Fibroblast of skin of left quadriceps (primary cell): ENCODE measurements at regions not wholly inside any gene's neighbourhood (a gene's known extent, or its start where the extent isn't known, plus 50 kb on each side); places are given as distances from the start of the nearest gene placed in this dataset.

ENCODE experiments used
- DNase-seq, 2 experiments: peaks; one replicate each; pipeline ENCODE4 v3.0.0-alpha.2; 2013; ENCODE audit warnings: low read depth in 2 of 2

DNA sequence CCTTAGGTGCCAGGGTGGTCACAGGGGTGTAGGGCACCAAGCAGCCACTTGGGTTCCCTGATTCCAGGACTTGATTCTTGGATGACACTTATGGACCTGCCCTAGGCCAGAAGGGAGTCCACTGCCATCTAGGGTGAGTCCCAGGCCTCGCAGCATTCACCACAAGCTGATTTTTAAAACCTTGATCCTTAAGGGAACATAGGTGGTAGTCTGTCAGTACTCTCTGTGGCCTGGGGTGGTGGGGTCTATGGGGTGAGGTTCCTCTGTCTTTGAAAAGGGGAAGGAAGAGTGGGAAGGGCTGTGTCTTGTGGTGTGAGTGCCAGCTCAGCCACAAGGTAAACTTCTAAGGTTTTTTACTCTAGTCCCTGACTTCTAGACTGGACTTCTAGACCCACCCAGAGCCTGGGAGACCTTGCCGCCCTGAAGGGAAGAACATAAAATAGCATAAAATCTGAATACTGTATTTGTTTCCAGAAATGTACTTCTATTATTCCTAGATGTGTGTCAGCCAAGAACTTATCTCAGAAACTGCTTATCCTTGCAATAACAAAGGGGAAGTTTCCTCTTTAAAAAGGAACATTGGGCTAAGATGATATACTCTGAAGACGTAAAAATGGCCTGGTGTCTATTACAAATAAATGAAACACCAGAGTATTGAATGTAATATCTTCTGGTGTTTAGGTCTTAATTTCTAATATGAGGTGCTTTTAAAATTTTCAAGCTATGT lies 757.3 kb downstream of the LTN1 start:
- no peak for DNase-seq

DNA sequence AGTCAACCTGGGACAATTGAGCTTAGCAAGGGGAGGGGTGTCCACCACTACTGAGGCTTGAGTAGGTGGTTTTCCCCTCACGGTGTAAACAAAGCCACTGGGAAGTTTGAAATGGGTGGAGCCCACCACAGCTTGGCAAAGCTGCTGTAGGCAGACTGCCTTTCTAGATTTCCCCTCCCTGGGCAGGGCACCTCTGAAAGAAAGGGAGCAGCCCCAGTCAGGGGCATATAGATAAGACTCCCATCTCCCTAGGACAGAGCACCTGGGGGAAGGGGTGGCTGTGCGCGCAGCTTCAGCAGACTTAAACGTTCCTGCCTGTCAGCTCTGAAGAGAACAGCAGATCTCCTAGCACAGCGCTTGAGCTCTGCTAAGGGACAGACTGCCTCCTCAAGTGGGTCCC lies 758.4 kb downstream of the LTN1 start:
- no peak for DNase-seq

DNA sequence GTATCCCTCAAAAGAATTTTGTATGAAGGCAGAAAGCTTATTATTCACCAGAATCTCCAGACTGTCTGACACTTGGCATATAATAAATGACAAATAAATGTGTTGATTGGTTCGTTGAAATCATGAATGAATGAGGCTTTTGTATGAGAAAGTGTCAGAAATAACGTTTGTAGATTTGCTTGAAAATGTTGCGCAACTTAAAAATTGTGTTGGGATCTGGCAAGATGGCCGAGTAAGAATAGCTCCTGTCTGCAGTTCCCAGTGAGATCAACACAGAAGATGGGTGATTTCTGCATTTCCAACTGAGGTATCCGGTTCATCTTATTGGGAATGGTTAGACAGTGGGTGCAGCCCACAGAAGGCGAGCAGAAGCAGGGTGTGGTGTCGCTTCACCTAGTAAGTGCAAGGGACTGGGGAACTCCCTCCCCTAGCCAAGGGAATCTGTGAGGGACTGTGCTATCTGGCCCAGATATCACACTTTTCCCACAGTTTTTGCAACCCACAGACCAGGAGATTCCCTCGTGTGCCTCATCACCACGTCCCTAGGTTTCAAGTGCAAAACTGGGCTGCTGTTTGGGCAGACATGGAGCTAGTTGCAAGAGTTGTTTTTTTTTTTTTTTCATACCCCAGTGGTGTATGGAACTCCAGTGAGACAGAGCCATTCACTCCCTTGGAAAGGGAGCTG lies 759.0 kb downstream of the LTN1 start:
- DNase-seq, result no peak

DNA sequence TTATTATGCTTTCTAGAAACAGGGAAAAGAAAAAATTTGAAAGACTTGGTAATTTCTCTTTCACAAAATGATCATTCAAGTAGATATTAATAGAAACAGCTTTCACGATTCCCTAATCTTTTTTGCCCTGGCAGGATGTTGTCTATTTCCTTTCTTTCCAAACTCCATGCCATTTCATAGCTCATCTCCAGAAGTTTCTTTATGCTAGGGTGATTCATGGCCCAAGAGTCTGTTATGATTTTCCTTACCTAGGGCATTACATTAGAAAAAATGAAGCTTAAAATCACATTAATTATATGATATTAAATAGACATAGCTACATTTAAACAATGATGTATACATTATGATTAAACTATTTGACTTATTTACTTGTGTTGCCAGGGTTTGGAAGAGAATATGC lies 762.1 kb downstream of the LTN1 start:
- no peak for DNase-seq

DNA sequence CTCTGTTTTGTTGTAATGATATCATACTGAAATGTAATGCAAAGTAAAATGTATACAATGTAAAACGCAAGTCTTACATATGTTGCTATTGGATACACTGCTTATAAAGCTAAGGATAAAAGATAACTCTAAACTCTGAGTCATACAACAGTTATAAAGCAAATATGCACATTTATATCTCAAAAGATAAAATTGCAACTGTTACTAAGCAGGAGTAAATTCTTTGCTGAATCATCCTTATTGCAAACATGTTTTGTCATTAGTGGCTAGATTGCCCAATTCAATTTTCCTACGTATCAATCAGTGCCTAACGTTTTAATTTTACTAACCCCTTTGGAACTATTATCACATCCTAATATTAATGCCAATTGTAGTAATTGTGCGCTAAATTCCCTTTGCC lies 762.9 kb downstream of the LTN1 start:
- DNase-seq, result peak; percentile 69 to 78

DNA sequence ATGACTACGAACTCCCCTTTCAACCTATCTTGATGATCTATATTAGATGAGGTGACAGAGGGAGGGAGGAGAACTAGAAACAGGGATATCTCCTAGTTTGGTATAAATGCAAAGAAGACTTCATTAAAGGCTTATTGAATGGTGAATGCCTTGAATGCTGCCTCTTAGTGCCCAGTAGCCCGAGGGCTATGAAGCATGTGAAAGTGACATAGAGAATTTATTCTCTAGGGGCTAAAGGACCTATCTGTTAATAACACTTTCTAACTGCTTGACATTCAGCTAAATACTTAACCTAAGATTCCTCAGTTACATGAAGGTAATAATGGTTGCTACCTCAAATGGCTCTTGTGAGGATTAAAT lies 764.1 kb downstream of the LTN1 start:
- DNase-seq, result no peak

DNA sequence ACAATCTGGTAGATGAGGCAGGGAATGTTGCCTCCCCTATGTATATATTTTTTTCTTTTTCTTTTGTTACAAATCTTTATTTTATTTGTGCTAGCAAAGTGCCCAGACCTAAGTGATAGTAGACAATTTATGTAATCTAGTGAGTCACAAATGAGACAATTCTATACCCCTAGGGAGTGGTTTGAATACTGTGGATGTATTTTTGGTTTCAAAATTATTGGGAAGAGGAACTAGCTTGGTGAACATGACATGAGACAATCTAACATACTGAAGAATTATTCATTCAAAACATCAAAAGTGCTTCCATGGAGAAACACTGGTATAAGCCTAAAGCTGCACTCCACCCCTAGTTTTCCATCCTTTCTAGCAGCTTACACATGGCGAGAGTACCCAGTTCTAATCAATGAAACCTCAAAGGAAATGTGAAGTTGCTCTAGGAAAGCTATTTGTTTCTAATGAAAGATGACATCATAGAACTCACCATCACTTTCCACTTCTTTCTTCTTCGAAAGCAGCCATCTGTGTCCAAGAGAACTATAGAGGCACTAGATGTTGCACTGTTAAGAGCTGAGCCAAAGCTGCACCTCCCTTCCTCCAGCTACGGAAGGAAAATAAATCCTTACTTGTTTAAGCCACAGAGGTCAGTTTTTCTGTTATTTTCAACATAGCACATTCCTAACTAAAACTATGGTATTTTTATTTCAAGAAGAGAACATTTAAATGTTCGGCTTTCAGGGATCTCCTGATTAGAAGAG lies 764.6 kb downstream of the LTN1 start:
- DNase-seq, result no peak

DNA sequence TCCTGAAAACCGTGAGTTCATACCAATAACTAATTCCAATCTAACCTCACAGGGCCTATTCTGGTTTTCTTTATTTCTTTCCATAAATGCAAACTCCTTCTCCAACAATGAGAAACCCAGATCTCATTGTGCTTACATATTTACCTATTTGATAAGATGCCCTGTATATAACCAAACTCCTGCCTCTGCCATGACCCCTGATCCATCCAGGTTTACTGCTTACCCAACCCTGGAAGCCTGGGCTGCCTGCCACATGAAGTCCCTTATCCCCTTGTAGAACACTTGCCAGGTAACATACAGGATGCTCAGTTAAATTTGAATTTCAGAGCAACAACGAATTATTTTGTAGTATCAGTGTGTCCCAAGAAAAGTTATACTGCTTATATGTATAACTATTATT lies 766.1 kb downstream of the LTN1 start:
- no peak for DNase-seq

DNA sequence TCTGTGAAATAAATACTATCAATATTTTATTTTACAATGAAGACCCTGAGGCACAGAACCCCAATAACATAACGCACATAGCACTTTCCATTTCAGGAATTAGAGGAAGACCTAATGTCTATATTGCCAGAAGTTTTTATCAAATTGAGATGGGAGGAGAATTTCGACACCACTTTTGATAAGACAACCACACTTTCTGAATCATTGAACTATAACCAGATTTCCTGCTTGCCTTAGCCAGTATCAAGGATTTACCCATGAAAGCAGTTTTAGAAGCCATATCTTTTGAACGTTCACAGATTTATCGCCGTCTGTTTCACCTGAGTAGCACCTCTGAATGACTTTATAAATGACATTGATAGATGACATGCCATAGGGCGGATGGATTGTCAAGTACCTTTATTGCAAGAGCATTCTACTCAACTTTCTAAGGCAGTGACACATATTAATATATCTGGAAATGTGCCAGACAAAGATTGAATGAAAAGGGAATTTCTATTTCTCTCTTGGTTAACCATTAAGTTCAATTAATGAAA lies 768.4 kb downstream of the LTN1 start:
- DNase-seq, result no peak

DNA sequence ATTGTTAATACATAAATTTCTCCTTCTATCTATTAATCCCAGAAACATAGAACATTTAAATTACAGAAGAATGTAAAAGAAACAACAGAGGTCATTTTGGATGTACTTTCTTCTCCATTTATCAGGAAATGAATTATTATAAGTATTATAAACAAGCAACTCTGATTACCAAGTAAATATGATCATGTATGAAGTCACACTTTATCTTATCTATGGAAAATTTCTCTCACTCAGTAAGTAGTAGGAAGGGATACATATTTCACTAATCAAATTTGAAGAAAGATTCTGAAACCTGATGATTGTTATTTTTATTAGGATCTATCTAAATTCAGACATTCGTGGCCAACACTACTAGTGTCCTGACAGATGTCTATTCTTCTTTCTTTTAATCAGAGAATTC lies 770.7 kb downstream of the LTN1 start:
- DNase-seq, result no peak

DNA sequence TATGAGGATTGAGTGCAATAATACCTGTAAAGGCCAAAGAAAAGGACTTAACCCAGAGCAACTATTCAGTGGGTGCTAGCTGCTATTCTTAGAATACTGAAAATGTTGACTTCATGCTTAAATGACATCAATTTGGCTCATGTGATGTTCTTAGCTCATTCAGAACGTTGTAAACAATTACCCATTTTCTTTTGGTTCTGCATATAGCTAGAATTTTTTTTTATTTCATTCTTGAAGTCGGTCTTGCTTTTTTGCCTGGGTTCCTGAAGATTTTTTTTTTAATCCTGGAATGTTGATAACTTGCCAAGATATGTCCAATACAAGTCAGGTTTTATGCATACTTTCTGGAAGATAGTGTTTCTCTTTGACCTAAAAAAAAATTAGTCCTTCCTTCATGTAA lies 772.0 kb downstream of the LTN1 start:
- peak in 1 of 2 experiments; percentile 40 for DNase-seq

DNA sequence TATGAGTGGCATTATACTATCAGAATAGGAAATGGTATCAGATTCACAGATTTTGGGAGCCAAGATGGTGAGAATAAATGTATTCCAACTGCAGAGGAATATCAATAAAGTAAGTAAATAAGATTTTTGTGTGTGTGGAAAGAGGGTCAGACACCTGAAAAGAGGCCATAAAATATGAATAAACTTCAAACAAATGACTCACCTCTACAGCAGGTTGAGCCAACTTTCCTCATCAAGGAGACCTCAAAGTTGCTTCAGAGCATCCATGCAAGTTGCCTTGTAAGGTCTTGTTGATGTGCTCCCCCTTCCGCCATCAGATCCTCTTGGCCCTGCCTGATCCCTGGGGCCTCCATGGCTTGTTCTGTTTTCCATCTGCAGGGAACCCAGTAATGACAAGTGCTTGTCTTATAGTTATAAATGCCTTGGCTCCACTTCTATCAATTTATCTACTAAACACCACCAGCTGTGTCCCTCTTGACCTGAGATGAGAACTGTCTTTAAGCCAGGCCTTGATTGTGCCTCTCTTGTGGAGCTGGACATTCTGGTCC lies 775.6 kb downstream of the LTN1 start:
- DNase-seq, result no peak

DNA sequence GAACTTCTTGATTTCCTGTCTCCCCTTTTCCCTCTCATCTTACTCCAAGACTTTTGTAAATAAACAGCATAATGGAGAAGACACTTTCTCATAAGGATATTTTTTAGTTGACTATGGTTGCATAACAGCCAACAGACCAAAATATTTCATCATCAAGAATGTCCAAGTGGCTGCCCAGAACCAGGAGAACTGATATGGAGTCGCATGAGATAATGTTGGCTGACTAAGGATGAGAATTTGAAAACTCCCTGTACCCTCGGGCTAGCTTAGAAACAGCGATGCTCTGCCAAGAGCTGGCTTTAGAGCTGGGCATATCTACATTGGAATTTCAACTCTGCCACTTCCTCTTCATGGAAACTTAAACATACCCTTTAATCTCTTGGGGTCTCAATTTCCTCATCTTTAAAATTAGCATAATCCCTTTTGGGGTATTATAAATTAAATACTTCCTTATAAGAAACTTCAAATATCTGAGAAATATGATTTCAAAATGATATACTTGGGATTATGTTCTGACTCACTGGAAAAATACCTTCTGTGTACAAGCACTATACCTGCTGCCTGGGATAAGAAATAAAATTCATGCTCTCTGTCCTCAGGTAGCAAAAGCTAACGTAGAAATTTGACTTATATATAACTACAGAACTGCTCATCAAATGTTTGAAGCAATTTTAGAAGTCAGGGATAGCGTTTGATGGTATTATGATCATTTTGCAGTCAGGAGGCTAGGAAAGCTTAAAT lies 777.3 kb downstream of the LTN1 start:
- DNase-seq, result no peak

DNA sequence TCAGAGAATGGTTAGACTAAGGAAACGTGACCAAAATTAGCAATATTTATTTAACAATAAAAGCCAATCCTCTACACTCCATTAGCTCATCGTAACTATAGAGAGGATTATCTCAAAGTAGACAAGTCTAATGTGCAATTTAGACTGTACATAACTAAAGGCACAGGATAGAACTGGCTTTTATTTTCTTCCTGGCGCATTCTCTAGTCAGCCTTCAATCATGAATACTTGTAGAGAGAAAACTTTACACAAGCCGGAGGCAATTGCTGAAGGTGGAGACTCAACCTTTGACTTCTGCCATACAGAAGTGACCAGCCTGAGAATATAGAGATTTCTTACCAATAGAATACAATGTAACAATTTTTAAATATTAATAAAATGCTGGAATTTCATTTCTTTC lies 777.9 kb downstream of the LTN1 start:
- DNase-seq, result no peak

DNA sequence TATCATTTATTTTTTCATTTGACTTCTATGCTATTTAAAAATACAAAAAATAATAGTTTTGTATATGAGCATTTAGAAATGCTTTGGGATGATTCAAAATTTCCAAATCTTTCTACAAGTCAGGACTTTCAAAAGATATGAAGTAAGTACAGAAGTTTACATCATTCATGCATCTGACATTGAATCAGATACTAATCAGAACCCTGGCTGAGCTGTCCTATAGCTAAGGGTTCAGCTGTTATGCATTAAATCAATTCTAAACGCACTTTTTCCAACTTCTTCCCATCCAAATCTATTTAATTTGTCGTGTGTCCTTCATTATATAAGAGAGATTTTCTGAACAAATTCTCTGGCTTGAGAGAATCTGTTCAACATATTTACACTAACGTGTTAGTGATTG lies 779.4 kb downstream of the LTN1 start:
- no peak for DNase-seq

DNA sequence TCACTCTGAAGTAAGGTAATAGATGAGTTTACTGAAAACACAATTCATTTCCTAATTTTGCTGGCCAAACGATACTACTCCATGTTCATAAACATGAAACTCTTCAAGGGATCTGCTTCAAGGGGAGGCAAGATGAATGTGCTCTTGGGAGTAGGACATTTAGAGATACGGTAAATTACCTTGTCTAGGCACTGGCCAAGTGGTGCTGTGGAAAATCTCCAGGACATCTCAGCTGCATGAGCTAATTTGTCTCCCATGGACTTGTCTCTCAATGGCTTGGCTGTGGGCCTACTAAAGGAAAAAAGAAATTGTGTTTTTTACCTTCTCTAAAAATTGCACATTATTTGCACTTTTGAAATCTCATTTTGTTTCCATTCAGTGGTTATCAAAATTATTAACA lies 780.6 kb downstream of the LTN1 start:
- no peak for DNase-seq

DNA sequence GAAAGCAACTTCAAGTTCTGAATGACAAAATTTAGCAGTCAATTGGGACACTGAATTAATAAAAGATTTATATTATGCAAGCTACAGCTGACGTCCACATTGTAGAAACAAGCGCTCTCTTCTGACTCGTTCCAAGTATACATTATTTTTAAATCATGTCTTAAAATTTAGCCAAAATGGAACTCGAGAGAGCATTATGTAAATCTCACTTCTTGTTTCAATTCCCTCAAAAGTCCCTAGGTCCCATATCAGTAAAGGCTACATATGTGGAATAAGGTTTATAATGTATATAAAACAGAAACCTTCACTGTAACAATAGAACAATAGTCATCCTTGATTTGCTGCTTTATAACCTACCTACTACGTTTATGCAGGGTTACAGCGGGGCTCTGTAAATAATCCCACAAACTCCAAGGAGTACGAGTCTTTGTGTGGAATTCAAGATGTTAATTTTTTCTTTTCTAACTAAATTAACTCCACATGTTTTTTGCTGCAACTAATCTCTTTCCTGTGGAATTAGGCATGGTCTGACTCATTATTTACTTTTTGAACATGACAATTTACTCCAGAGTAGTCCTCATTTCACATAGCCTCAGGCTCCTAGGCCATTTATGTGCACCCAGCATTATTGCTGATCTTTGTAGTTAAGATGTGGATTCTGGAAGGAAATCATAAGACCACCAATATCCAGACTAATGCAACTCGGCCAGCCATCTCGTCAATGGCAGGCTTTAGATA lies 785.1 kb downstream of the LTN1 start:
- peak; percentile 80 to 82 for DNase-seq

DNA sequence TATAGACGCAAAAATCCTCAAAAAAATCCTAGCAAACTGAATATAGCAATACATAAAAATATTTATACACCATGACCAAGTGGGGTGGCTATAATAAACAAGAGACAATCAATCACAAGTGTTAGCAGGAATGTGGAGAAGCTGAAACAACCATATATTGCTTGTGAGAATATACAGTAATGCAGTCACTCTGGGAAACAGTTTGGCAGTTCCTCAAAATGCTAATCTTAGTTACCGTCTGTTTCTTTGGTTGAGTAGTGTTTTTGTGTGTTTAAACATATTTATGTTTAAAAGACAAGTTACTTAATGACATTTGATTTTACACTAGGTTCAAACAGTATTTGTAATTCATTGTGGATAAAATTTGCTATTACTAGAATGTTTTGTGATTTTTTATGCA lies 792.0 kb downstream of the LTN1 start:
- no peak for DNase-seq

DNA sequence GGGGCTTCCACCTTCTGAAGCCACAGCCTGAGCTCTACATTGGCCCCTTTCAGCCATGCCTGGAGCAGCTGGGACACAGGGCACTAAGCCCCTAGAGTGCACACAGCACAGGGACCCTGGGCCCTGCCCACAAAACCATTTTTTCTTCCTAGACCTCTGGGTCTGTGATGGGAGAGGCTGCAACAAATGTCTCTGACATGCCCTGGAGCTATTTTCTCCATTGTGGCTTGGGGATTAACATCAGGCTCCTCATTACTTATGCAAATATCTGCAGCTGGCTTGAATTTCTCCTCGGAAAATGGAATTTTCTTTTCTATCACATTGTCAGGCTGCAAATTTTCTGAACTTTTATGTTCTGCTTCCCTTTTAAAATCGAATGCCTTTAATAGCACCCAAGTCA lies 795.7 kb downstream of the LTN1 start:
- no peak for DNase-seq

DNA sequence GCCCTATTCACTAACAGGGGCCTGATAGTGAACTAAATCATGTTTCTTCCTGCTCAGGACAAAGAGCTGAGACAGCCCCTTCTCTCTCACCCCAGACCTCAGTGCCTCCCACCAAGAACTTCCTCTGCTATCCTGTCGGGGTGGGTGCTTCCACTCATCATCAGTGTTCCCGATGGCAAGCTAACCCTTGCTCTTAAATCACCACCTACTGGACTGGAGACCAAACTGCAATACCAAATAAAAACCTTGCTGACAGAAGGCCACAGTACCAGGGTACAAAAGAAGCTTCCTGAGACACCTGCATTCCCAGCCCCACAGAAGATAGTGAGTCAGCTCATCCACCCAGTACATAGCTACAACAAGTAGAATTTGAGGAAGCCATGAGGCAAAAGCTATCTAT lies 799.5 kb downstream of the LTN1 start:
- no peak for DNase-seq

DNA sequence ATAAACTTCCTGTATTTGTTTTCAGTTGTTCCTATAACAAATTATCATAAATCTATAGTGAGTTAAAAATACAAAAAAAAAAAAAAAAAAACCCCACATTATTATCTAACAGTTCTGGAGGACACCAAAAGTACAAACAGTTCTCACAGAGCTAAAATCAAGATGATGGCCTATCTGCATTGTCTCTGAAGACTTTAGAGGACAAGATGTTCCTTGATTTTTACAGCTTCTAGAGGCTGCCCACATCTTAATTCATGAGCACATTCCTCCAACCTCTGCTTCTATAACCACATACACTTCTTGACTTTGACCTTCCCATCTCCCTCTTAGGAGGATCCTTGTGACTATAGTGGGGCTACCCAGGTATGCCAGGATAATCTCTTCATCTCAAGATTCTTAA lies 806.1 kb downstream of the LTN1 start:
- no peak for DNase-seq
